Activated CD4-positive, alpha-beta T cell treated with anti-CD3 and anti-CD28 coated beads, Interleukin-10, Interleukin-2, amounts not matched to agents 100 ng/mL and 50 ng/mL, durations not matched to agents 16 hours and 8 hours (primary cell): ENCODE measurements at regions not wholly inside any gene's neighbourhood (a gene's known extent, or its start where the extent isn't known, plus 50 kb on each side); places are given as distances from the start of the nearest gene placed in this dataset.

Experiments
- DNase-seq: peaks from one replicate; pipeline ENCODE4 v3.0.0-alpha.2; 2020

DNA sequence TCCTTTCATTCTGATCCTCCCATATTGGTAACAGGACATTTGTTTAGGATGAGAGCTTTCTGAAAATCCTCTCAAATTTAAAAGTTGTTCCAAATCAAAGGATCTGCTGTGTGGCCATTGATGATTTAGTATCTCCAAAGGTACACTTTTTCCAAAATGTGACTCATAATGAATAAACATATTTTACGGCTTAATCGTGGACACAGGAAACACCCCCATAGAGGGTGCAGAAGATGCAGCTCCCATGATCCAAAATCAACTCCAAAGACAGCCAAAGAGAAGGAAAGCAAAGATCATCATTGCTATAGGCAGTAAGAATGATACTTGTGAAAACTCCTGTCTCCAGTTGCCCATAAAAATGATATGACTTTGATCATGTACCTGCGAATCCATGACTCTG lies 239.7 kb downstream of the PIK3R1 start:
- DNase-seq, result no peak

DNA sequence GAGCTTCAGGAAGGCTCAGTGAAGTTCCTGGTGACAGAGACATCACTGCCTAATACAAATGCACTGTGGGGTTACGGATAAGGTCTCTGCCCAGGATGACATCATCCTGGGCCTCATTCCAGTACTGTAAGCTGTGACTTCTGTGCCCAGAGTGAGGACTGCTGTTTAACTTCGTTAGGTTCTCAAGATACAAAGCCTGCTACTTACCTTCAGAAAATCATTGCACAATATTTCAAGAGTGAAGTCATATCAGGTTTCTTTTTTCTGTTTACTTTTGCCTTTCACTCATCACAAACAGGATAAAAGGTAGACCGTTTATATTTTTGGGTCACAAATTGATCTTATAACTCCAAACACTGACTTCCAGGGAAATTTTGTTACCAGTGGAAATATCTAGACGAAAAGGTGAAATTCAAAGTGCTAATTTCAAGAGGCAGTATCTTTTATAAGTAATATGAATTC lies 241.2 kb downstream of the PIK3R1 start:
- DNase-seq, result no peak

DNA sequence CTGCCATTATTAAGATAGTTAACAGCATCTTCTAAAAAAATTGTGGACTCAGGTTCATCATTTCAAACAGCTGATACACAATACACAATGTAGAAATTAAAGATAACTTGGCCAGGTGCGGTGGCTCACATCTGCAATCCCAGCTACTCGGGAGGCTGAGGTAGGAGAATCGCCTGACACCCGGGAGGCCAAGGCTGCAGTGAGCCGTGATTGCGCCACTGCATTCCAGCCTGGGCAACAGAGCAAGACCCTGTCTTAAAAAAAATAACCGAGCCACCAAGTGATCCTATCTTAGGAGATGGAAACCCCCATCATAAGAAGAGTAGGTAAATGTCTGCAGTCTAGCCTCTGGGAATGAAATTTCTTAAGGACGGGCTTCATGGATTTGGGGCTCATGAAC lies 241.7 kb downstream of the PIK3R1 start:
- DNase-seq, result no peak

DNA sequence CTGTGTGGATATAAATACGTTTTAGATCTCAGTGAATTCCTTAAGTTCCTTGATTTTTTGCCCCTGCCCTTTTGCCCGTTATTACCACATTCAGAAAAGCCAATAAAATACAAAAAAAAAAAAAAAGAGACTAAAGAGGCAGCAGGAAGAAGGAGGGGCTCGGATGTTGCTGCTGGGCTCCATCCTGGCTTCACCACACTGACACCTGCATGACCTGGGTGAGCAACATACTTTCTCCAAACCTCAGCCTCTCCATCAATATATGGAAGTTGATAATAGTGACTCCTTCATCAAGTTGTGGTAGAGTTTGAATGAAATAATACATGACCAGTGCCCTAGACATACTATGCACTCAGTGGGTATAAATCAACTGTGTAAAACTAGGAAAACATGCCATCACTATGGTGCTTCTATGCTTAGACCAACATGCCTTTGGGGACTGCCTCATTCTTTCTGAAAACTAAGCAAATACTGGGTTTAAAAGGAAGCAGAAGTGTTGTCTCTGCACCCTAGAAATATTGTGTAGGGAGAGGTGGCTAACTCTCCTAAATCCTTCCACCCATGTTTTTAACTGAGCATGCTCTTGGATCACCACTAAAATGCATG lies 243.0 kb downstream of the PIK3R1 start:
- DNase-seq, result no peak

DNA sequence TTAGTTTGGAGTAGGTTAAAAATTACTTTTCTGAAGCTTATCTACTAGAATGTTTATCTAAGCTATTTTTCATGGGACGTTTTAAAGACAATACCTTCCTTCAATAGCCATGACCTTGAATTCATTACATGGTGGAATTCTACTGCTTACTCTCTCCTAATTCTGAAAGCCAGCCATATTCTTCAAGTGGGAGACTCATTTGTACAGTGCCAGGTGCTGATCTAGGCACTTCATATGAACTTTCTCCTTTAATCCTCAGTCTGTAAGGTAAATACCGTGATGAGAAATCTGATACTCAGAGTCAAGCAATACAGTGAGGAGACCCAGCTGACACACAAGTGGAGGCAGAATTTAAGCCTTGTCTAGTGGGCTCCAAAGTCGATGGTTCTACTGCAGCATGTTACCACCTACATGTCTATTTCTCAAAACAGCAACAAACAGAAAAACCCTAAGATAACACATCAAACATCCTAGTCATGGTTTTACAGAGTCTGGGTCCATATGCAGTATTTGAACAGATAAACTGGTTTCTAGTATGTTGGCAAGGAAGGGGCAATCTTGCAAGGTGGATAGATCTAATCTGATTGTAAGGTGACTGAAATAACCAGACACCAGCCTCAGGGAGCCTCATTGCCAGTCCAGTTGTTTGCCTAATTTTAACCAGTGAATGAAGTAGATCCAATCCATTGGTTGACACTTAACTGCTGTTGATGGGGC lies 243.7 kb downstream of the PIK3R1 start:
- DNase-seq, result no peak

DNA sequence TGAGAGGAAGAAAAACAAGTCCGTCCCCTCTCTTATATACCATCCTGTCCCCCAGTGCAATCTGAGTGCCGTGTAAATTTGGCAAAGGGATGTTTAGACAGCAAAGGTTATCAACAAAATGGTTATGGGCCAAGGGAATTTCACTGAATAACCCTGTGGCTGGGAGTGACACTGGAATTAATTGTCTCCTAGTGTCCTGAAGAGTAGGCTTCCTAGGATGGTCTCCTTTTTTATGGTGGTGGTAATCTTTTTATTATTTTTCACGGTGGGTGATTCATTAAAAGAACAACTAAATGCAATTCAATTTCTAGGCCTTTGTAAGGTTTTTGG lies 244.2 kb downstream of the PIK3R1 start:
- no peak for DNase-seq

DNA sequence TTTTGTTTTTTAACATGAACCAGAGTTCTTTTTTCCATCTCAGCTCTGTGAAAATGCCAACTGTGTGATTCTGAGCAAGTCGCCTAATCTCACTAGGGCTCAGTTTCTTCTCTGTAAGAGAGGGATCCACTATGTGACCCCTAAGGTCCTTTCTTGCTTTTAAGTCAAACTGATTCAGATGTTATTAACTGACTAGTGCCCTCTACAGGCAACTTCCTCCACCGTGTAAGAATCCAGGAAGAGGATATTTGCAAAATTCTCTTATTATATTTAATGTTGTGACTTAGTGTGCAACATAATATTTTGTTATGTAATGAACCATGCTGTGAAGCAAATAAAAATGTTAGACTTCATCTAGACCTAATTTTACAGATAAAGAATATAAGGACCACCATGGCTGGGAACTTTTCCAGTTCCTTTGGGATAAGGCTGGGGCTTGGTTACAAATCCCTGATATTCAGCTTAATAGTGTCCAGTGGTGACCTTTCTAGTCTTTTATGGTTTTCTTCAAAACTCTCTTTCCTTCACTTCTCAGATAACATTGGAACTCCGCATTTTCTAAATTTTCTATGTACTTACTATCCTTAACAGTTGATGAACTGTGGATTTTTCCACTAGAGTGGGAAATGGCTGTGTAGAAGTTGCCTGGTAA lies 244.7 kb downstream of the PIK3R1 start:
- peak; percentile 67 for DNase-seq

DNA sequence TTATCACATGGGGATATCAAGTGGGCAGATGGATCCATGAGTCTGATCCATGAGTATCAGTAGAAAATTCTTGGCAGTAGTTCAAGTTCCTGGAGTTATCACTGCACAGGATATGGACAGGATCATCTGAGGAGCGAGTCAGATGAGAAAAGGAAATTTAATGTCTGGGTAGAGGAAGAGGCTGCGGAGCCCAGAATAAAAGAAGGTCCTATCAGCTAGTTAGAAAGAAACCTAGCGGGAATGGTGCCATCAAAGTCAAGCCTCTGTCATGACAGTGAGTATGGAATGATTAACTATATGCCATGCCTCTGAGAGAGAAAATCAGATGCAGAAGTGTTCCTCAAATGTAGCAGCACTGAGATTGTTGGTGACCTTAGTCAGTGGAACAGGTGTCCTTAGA lies 248.1 kb downstream of the PIK3R1 start:
- no peak for DNase-seq

DNA sequence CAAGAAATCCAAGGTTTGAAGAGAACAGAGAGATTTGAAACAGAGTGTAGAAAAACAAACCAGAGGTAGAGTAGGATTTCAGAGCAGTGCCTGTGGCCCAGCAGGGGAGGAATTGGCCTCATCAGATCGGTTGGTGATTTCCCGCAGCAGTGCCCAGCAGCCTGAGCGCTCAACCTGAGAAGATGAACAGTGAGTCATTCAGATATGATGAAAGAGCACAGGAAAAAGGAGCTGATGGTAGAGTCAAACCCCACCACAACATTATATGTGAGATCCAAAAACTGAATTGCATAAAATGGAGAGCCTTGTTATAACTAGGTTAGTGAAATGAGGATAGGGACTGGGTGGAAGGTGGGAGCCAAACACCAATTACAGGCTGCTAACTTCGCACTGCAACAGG lies 248.9 kb downstream of the PIK3R1 start:
- peak; percentile 85 for DNase-seq

DNA sequence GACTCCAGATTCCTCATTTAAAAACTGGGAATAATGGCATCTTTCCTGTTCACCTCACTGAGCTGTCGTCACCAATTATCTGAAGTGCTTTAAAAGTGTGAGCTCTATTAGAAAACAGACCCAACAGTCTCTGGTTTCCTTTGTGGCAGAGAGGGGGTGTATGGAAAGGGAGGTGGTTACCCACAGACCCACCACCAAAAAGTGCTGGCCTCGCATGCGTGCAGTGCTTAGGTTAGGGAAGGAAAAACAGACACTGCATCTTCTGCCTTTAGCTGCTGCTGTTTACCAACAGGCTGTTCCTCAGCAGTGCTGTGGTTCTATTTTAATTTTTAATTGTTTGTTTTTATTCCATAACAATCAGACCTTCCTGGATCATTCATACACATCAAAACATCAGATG lies 249.6 kb downstream of the PIK3R1 start:
- DNase-seq, result peak; percentile 60

DNA sequence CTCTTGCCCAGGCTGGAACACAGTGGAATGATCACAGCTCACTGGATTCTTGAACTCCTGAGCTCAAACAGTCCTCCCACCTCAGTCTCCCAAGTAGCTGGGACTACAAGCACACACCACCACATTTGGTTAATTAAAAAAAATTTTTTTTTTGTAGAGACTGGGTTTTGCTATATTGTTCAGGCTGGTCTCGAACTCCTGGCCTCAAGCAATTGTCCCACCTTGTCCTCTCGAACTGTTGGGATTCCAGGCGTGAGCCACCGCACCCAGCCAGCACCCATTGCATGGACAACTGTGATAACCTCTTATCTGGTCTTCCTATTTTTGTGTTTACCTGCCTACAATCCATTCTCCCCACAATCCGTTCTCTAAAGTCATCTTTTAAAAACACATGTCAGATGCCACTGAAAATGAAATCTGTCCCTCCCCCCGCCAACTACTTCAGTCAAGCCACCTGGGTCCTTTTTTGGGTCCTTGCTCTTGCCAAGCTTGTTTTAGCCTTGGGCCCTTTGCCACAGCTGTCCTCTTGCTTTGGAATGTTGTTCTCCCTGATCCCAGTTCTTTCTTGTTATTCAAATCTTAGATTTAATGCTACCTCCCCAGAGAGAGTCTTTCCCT lies 250.5 kb downstream of the PIK3R1 start:
- DNase-seq, result no peak

DNA sequence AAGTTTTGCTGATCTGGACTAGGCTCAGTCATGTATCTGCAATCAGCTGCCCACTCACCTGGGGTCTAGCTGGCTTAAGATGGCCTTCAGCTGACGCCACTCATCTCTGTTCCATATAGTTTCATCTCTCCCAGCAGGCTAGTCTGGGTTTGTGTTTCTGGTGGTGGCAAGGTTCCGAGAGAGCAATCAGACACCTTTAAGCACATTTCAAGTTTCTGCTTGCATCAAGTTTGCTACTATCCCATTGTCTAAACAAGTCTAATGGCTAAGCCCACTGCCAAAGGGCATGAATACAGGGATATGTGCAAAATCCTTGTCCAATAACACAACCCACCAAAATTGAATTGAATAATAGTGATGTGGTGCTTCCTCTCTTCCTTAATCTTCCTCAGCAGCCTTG lies 251.7 kb downstream of the PIK3R1 start:
- no peak for DNase-seq

DNA sequence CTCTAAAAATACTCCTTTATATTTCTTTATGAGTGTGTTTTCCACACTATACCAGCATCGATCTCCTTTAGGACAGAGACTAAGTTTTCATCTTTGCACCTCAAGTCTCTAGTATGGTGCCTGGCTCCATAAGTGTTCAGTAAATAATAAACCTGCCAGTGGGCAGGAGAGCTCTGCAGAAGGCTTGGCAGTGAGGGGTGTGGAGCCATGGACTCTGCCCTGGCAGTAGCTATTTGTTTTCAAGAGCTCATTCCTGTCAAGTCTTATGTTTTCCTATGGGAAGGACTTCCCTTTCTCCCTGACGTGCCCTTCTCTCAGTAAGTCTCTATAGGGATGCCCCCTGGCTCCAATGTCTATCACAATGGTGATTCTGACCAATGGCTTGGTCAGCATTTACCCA lies 252.2 kb downstream of the PIK3R1 start:
- no peak for DNase-seq

DNA sequence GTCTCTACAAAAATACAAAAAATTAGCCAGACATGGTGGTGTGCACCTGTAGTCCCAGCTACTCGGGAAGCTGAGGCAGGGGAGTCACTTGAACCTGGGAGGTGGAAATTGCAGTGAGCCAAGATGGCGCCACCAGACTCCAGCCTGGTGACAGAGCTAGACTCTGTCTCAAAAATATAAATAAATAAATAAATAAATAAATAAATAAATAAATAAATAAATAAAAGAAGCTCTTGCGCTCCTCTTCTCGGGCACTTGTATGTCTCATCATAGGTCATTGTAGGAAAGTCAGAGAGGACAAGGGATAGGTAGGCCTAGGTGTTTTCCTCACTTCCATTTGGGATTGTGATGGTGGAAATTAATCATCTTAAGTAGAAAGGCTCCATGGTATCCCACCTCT lies 252.8 kb downstream of the PIK3R1 start:
- DNase-seq, result no peak

DNA sequence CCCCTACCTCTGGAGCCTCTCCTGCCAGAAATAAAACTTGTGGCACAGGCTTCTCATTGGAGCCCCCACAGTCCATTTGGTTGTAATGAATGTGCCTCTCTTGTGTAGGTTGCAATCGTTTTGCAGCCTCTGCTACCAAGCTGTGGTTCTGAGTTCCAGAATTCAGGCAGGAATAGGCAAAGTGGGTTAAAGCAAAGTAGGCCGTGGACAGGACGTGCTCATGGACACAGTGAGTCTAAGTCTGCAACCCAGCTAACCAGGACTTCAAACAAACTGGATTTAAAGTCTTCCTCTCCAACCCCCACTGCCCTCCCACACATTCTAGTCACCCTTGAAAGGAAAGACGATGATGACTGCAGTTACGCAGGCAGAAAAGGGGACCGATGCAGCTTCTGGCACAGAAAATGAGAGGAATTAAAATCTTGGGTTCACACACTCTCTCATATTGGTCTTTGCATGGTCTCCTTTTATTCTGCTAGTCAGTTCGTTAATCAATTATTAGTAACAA lies 260.0 kb downstream of the PIK3R1 start:
- no peak for DNase-seq

DNA sequence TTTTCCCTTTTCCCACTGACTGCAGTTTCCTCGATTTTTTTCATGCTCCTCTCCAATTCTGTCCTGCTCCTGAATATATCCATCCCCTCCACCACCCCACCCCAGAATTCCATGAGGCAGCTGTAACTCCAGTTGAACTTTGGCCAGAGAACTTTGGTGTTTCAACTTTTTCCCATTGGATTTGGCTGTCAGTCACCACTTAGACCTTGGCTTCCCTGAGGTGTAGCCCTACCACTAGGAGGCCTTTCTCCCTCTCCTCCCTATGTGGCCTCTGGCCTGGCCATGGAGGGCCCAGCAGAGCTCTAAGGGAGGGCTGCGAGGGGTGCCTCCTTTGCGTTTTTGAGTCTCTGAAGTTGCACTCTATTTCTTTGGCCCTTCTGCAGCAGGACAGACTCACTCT lies 261.3 kb downstream of the PIK3R1 start:
- no peak for DNase-seq

DNA sequence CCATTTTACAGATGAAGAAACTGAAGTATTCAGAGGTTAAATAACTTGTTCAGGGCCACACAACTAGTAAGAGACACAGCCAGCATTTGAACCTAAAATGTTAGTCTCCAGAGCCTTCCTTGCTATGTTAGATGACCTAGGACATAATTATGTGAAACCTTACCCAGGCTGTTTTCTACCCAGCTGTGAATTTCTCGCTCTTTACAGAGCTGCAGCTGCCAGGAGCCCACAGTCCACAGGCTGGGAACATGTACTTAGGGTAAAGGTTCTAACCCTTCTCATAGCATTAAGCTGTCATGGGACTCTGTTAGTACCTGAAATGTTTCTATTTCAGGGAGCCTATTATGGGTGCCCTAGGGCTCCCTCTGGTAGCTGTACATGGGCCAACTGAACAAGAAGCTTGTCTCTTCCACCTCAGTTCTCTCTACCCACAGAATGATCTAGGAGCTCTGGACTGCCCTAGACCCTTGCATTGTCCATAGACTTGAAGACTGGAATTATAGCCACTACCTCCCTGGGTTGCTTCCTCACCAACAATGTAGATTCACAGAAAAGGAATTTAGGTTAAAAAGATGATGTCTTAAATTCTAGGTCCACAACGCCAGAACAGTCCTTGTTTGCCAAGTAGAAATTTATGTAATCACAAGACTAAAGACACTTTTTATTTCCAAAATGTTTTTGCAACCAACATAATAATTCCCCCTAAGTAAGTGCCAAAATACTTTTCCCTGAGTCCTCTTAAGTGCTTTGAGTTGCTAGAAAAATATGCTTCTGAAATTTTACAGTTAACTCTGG lies 262.9 kb downstream of the PIK3R1 start:
- no peak for DNase-seq

DNA sequence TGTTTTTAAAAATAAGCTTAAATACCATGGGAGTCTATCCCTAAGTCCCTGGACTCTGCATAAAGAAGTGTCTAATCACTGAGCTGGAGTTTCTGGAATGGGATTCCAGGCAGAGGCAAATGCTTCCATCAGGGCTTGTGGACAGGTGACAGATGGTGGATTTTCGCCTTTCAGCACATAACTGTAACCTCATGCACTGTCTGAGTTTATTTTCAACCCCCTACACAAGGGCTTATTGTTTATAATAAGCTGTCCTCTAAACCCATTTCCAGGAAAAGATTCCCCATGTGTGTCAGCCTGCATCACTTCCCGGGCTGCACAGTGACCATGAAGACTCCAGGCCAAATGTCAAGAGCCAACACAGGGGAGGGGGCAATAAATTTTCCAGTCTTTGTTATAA lies 264.0 kb downstream of the PIK3R1 start:
- DNase-seq, result no peak

DNA sequence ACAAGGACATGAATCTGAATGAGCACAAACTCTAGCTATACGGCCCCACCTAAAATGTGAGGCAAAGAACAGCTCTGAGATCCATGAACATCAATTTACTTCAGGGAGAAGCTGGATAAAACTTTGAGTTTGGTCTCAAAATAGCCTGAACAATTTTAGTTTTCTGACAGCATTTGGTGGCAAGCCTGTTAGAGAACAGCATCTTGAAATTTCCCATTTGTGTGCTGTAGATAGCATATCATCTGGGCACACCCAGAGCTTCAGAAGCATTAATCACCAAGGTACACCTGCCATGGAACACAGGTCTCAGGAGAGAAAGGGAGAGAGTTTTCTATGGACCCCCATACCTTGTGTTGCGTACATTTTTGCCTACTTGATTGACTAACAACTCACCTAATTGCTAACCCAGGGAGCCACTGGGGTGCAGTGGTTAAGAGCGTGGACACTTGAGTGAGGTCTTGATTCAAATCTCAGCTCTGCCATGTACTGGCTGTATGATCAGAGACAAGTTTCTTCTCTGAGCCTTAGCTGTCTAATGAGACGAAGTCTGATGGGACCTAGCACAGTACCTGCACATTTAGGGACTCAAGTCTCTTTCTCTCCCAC lies 264.9 kb downstream of the PIK3R1 start:
- DNase-seq, result no peak

DNA sequence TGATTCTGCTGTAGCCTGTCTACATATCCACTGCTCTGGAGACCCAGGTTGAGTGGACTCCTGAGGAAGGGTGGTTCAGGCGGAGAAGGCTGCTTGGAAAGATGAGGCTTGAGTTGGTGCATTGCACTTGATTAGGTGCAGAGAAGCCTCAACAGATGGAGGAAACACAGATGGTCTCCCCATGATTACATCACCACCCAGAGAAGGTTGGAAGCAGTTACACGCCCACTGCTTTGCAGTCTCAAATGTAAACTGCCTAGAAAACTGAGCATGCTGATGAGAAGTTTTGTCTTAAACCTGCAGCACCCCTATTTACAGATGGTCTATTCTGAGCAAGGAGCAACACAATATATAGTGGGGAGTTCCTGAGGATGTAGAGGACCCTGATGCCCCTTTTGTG lies 266.6 kb downstream of the PIK3R1 start:
- DNase-seq, result no peak

DNA sequence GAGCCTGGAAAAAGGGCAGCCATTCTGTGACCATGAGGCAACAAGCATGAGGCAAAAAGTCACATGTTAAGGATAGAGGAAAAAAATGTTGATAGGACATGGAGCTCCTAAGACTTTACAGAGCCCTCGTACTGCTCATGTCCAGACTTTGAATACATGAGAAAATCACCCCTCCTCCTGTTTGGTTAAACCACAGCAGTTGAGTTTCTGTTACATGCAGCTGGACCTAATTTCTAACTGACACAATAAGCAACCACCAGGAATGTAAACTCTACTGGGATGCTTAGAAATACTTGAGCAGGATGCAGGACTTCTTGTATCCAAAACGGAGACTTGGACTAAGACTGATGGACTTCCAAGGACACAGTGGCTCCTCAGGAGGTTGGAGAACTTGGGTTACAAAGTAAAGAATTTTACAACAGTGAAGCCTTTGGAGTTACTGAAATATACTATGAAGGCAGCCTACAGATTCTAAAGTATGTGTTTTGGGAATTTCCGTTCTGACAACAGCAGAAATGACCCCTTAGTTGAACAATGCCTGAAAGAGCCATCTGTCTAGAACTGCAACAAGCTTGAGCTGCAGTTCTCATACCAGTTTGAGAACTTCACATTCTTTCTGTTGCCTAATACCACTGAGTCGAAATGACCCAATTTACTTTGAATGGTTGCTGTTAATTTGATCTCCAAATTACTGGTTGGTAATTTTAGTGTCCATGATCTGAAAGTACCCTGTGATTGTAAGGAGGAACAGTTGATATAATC lies 268.9 kb downstream of the PIK3R1 start:
- DNase-seq, result no peak

DNA sequence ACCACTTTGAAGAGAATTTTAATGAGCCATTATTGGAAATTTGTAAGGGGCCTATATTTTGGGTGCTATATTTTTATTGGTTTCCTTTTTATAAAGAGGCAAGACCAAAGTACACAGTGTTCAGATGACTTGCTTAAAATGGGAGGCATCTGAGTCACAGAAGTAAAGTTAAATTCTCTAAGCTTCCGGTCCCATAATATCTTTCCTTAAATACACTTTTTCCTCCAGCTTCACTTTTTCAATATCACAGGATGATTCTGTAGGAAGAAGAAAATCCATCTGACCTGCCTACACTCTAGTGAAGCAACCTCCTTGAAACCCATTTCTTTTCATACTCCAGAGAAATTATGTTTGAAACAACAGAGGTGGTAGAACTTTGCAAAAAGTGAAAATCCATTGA lies 274.0 kb downstream of the PIK3R1 start:
- no peak for DNase-seq
